Upper lobe of left lung (tissue), 6 donors: ENCODE measurements at regions not wholly inside any gene's neighbourhood (a gene's known extent, or its start where the extent isn't known, plus 50 kb on each side); places are given as distances from the start of the nearest gene placed in this dataset.

Experiments
- ATAC-seq, 2 donors: fragments of 200-7000 bp; cut with Tn5 transposase; one replicate each; pipeline ENCODE4 v1.9.1; 2022; ENCODE audit warnings: mild to moderate bottlenecking in 2 of 2, moderate library complexity in 2 of 2; ENCODE audit not compliant: low FRiP score in 2 of 2
- DNase-seq, 2 donors: peaks; one replicate each; pipeline ENCODE4 v3.0.0-alpha.2; 2019 to 2020
- H3K27ac ChIP-seq, 4 donors: fragments of 200-600 bp; sonication (generic); one replicate each; pipeline ENCODE4 v1.5.1; 2016 to 2019
- H3K27me3 ChIP-seq, 4 donors: fragments of 200-600 bp; sonication (generic); one replicate each; pipeline ENCODE4 v1.5.1; 2017 to 2019
- H3K36me3 ChIP-seq, 4 donors: fragments of 200-600 bp; sonication (generic); one replicate each; pipeline ENCODE4 v1.5.1; 2016 to 2019
- H3K4me1 ChIP-seq, 4 donors: fragments of 200-600 bp; sonication (generic); one replicate each; pipeline ENCODE4 v1.5.1; 2018 to 2019
- H3K4me3 ChIP-seq, 4 donors: fragments of 200-600 bp; sonication (generic); one replicate each; pipeline ENCODE4 v1.5.1; 2017 to 2019; ENCODE audit warnings: mild to moderate bottlenecking in 2 of 4, moderate library complexity in 1 of 4
- H3K9me3 ChIP-seq, 4 donors: fragments of 200-600 bp; sonication (generic); one replicate each; pipeline ENCODE4 v1.5.1; 2018 to 2019
- CTCF ChIP-seq, 6 experiments: fragments of 450-650 bp in 4 of 6; fragments of 200-600 bp in 2 of 6; sonication (generic) in 2 of 6; IDR thresholded peaks; one replicate each; pipeline ENCODE4 v1.5.1; 2016 to 2019; ENCODE audit warnings: antibody characterized with exemption in 6 of 6
- EP300 ChIP-seq, 4 donors: sonication (generic); formaldehyde crosslinking; IDR thresholded peaks; one replicate each; pipeline ENCODE4 v1.5.1; 2017; ENCODE audit warnings: antibody characterized with exemption in 4 of 4, control low read depth in 2 of 4
- POLR2A ChIP-seq, 4 donors: fragments of 450-650 bp; IDR thresholded peaks; one replicate each; pipeline ENCODE4 v1.5.1; 2016 to 2017; ENCODE audit warnings: antibody characterized with exemption in 4 of 4, mild to moderate bottlenecking in 2 of 4
- POLR2AphosphoS5 ChIP-seq, 2 donors: sonication (generic); formaldehyde crosslinking; IDR thresholded peaks; one replicate each; pipeline ENCODE4 v1.5.1; 2017; ENCODE audit warnings: antibody characterized with exemption in 2 of 2
- WGBS, 2 donors: methylation state at CpG; one replicate each; pipeline ENCODE4 v1.1.5; 2017 to 2018; 5-methylcytosine and 5-hydroxymethylcytosine counted together
- donor health status: DM: no; HTN: no; CAD: no; lungs with moderate emphysema.
- donor health status: DM: no; HTN: yes; CAD: no; lungs with severe emphysema.

- 83 to 87% methylated on average over 8 of the region's 8 CpGs for WGBS, 2 donors
- DNase-seq (peak in 1 of 2 donors; percentile 8), ATAC-seq (no peak)
- Histone ChIP-seq H3K4me1 (peaks cover 0 to 8% (median 5%) of the 10 kb centered on the region in 4 donors), H3K36me3 (no peaks in the 10 kb centered on the region), H3K4me3 (no peak overlapping the region), H3K27me3 (no peaks in the 10 kb centered on the region), H3K9me3 (no peaks in the 10 kb centered on the region), H3K27ac (no peak overlapping the region)
- TF ChIP-seq POLR2A (IDR thresholded peaks at IDR 0.05) (no peak), CTCF (IDR thresholded peaks at IDR 0.05) (no peak), POLR2AphosphoS5 (IDR thresholded peaks at IDR 0.05) (no peak), EP300 (IDR thresholded peaks at IDR 0.05) (no peak)
Measured at GRCh38 chr6:12577124-12577850, 139.3 kb upstream of the PHACTR1 start.

- H3K36me3 ChIP-seq = no peaks in the 10 kb centered on the region
- H3K4me3 ChIP-seq = no peak overlapping the region
- H3K27me3 ChIP-seq = no peaks in the 10 kb centered on the region
- peaks cover 0 to 4% (median 1%) of the 10 kb centered on the region in 4 donors for H3K4me1 ChIP-seq
- ATAC-seq = no peak
- no peak overlapping the region for H3K27ac ChIP-seq
- H3K9me3 ChIP-seq = no peaks in the 10 kb centered on the region
- no peak for DNase-seq
- no peak for TF ChIP-seq POLR2AphosphoS5 (IDR thresholded peaks at IDR 0.05)
- no peak for TF ChIP-seq CTCF (IDR thresholded peaks at IDR 0.05)
- TF ChIP-seq EP300 (IDR thresholded peaks at IDR 0.05) = no peak
- TF ChIP-seq POLR2A (IDR thresholded peaks at IDR 0.05) = no peak
Measured at GRCh38 chr6:12578097-12578496, 138.5 kb upstream of the PHACTR1 start.

- no peak overlapping the region for H3K27ac ChIP-seq
- no peak for DNase-seq
- no peaks in the 10 kb centered on the region for H3K9me3 ChIP-seq
- WGBS, 2 donors = 83 to 90% methylated on average over 3 of the region's 3 CpGs
- no peak overlapping the region for H3K4me3 ChIP-seq
- no peaks in the 10 kb centered on the region for H3K27me3 ChIP-seq
- ATAC-seq = no peak
- no peak for TF ChIP-seq POLR2AphosphoS5 (IDR thresholded peaks at IDR 0.05)
- TF ChIP-seq EP300 (IDR thresholded peaks at IDR 0.05) = no peak
- TF ChIP-seq POLR2A (IDR thresholded peaks at IDR 0.05) = no peak
- TF ChIP-seq CTCF (IDR thresholded peaks at IDR 0.05) = no peak
- H3K36me3 ChIP-seq = no peaks in the 10 kb centered on the region
- H3K4me1 ChIP-seq = no peaks in the 10 kb centered on the region
Measured at GRCh38 chr6:12578751-12579150, 137.8 kb upstream of the PHACTR1 start.

- no peak for ATAC-seq
- no peaks in the 10 kb centered on the region for H3K9me3 ChIP-seq
- H3K36me3 ChIP-seq = no peaks in the 10 kb centered on the region
- no peak for TF ChIP-seq CTCF (IDR thresholded peaks at IDR 0.05)
- no peak for TF ChIP-seq POLR2AphosphoS5 (IDR thresholded peaks at IDR 0.05)
- no peak for TF ChIP-seq EP300 (IDR thresholded peaks at IDR 0.05)
- H3K27ac ChIP-seq = no peak overlapping the region
- no peak for DNase-seq
- no peak overlapping the region for H3K4me3 ChIP-seq
- no peaks in the 10 kb centered on the region for H3K4me1 ChIP-seq
- H3K27me3 ChIP-seq = no peaks in the 10 kb centered on the region
- 94 to 98% methylated on average over 3 of the region's 3 CpGs for WGBS, 2 donors
Measured at GRCh38 chr6:12580290-12580689, 136.3 kb upstream of the PHACTR1 start.
